H1 (cell line): ENCODE measurements at regions not wholly inside any gene's neighbourhood (a gene's known extent, or its start where the extent isn't known, plus 50 kb on each side); places are given as distances from the start of the nearest gene placed in this dataset.

ENCODE experiments used
- CTCF ChIA-PET: fragments of 300-600 bp; sonication (Branson Sonifier 250); formaldehyde crosslinking; loops from one replicate; lab custom pipeline; 2021; ENCODE audit not compliant: partially characterized antibody; lab: Charles Lee
- POLR2A ChIA-PET: fragments of 300-600 bp; sonication (Branson Sonifier 250); formaldehyde crosslinking; loops from one replicate; lab custom pipeline; 2021; ENCODE audit warnings: inconsistent platforms; ENCODE audit not compliant: partially characterized antibody; lab: Charles Lee
- DNase-seq, 2 experiments: peaks; one replicate each; pipeline versions ENCODE4 v3.0.0 to v3.0.0-alpha.2; 2010 to 2022; ENCODE audit warnings: low spot score in 2 of 2, low read depth in 1 of 2, mixed read lengths in 1 of 2
- FAIRE-seq: peaks from 2 replicates; lab custom pipeline; 2011; peaks lifted over from hg19 to GRCh38; lab: Jason Lieb, UNC
- H2AFZ ChIP-seq: 2 replicates; pipeline ENCODE4 v1.8.1; 2012; ENCODE audit warnings: low read length, inconsistent platforms
- H2AK5ac ChIP-seq: 2 replicates; pipeline ENCODE4 v1.6.1; 2013; ENCODE audit warnings: low read depth, low read length
- H2BK120ac ChIP-seq: replicated peaks from 2 replicates; pipeline ENCODE3; 2013; ENCODE audit warnings: low read depth, low read length, inconsistent platforms
- H2BK12ac ChIP-seq: 2 replicates; pipeline ENCODE4 v1.6.1; 2013; ENCODE audit warnings: low read depth, low read length
- H2BK15ac ChIP-seq: 2 replicates; pipeline ENCODE4 v1.6.1; 2013; ENCODE audit warnings: low read length
- H2BK20ac ChIP-seq: 2 replicates; pipeline ENCODE4 v1.6.1; 2013; ENCODE audit warnings: low read length
- H2BK5ac ChIP-seq: 2 replicates; pipeline ENCODE4 v1.6.1; 2013; ENCODE audit warnings: low read depth, low read length
- H3K14ac ChIP-seq: 2 replicates; pipeline ENCODE4 v1.6.1; 2013; ENCODE audit warnings: inconsistent platforms; ENCODE audit not compliant: insufficient read length
- H3K18ac ChIP-seq: 2 replicates; pipeline ENCODE4 v1.6.1; 2013; ENCODE audit warnings: low read length; ENCODE audit errors: extremely low read depth
- H3K23ac ChIP-seq: 2 replicates; pipeline ENCODE4 v1.6.1; 2013; ENCODE audit warnings: inconsistent platforms; ENCODE audit not compliant: insufficient read length
- H3K23me2 ChIP-seq: 2 replicates; pipeline ENCODE4 v1.6.1; 2013; ENCODE audit warnings: low read depth, low read length
- H3K27ac ChIP-seq: 2 replicates; pipeline ENCODE4 v1.6.1; 2011; ENCODE audit warnings: low read depth, low read length, inconsistent platforms
- H3K27me3 ChIP-seq, 4 experiments: replicated peaks in 1 of 4; 1 replicate in 1 of 4; 2 replicates in 3 of 4; pipeline versions ENCODE4 v1.6.1 to v1.8.1; 2011 to 2013; ENCODE audit warnings: low read length in 3 of 4, mild to moderate bottlenecking in 3 of 4, inconsistent platforms in 2 of 4, mixed read lengths in 2 of 4, moderate library complexity in 1 of 4; ENCODE audit not compliant: control insufficient read depth in 3 of 4, insufficient read depth in 3 of 4; ENCODE audit errors: extremely low read depth in 1 of 4
- H3K36me3 ChIP-seq, 4 experiments: 2 replicates each; pipeline versions ENCODE4 v1.6.1 to v1.8.1; 2011 to 2013; ENCODE audit warnings: mild to moderate bottlenecking in 4 of 4, low read length in 3 of 4, moderate library complexity in 2 of 4, control low read depth in 1 of 4, inconsistent platforms in 1 of 4; ENCODE audit not compliant: insufficient read depth in 4 of 4, control insufficient read depth in 2 of 4
- H3K4ac ChIP-seq: replicated peaks from 2 replicates; pipeline ENCODE3; 2013; ENCODE audit warnings: low read length, low read depth, mixed read lengths, inconsistent platforms; ENCODE audit not compliant: insufficient read length
- H3K4me1 ChIP-seq, 4 experiments: replicated peaks in 1 of 4; 1 replicate in 1 of 4; 2 replicates in 3 of 4; pipeline versions ENCODE4 v1.6.1 to v1.8.1; 2011 to 2013; ENCODE audit warnings: low read length in 3 of 4, inconsistent platforms in 2 of 4, mixed read lengths in 1 of 4; ENCODE audit not compliant: insufficient read depth in 4 of 4, control insufficient read depth in 3 of 4
- H3K4me2 ChIP-seq, 2 experiments: 2 replicates each; pipeline versions ENCODE4 v1.6.1 to v1.8.1; 2011 to 2013; ENCODE audit warnings: low read depth in 2 of 2, low read length in 2 of 2, control low read depth in 1 of 2, inconsistent platforms in 1 of 2, mild to moderate bottlenecking in 1 of 2; ENCODE audit not compliant: insufficient read depth in 1 of 2
- H3K4me3 ChIP-seq, 4 experiments: fragments of 200-600, 300-600 bp in 1 of 4; sonication (generic), shearing (Covaris generic), sonication (Bioruptor Twin) in 1 of 4; 2 replicates each; pipeline versions ENCODE4 v1.5.1 to v1.8.1; 2011 to 2016; ENCODE audit warnings: low read length in 4 of 4, low read depth in 3 of 4, control low read depth in 2 of 4, inconsistent platforms in 2 of 4, mild to moderate bottlenecking in 2 of 4, mixed read lengths in 1 of 4, moderate library complexity in 1 of 4; ENCODE audit not compliant: insufficient read depth in 2 of 4; ENCODE audit errors: extremely low read depth in 1 of 4
- H3K56ac ChIP-seq: replicated peaks from 2 replicates; pipeline ENCODE3; 2013; ENCODE audit warnings: low read depth, mild to moderate bottlenecking, mixed read lengths, low read length, inconsistent platforms; ENCODE audit not compliant: insufficient read length
- H3K79me1 ChIP-seq: 2 replicates; pipeline ENCODE4 v1.6.1; 2013; ENCODE audit warnings: low read depth, low read length, control low read depth
- H3K79me2 ChIP-seq, 2 experiments: 2 replicates each; pipeline versions ENCODE4 v1.6.1 to v1.8.1; 2012 to 2013; ENCODE audit warnings: low read length in 2 of 2, mild to moderate bottlenecking in 2 of 2, inconsistent platforms in 1 of 2; ENCODE audit not compliant: insufficient read depth in 2 of 2, control insufficient read depth in 1 of 2
- H3K9ac ChIP-seq, 4 experiments: replicated peaks in 1 of 4; 1 replicate in 1 of 4; 2 replicates in 3 of 4; pipeline versions ENCODE4 v1.6.1 to v1.8.1; 2011 to 2013; ENCODE audit warnings: low read depth in 3 of 4, low read length in 3 of 4, control low read depth in 2 of 4, mild to moderate bottlenecking in 2 of 4, moderate library complexity in 2 of 4, inconsistent platforms in 1 of 4; ENCODE audit errors: extremely low read depth in 1 of 4
- H3K9me3 ChIP-seq, 2 experiments: 2 replicates each; pipeline versions ENCODE4 v1.6.1 to v1.8.1; 2012 to 2013; ENCODE audit warnings: mild to moderate bottlenecking in 2 of 2, moderate library complexity in 2 of 2, control low read depth in 1 of 2, inconsistent platforms in 1 of 2, low read depth in 1 of 2, low read length in 1 of 2, mixed read lengths in 1 of 2; ENCODE audit not compliant: insufficient read depth in 2 of 2
- H4K20me1 ChIP-seq, 2 experiments: replicated peaks in 1 of 2; 2 replicates each; pipeline versions ENCODE3 to v1.8.1; 2011 to 2013; ENCODE audit warnings: inconsistent platforms in 2 of 2, low read length in 2 of 2, mild to moderate bottlenecking in 1 of 2; ENCODE audit not compliant: insufficient read depth in 2 of 2, control insufficient read depth in 1 of 2
- H4K5ac ChIP-seq: 2 replicates; pipeline ENCODE4 v1.6.1; 2013; ENCODE audit warnings: low read length, low read depth, mixed read lengths, inconsistent platforms; ENCODE audit not compliant: insufficient read length
- H4K8ac ChIP-seq: 2 replicates; pipeline ENCODE4 v1.8.0; 2013; ENCODE audit warnings: mild to moderate bottlenecking, moderate library complexity, low read length, inconsistent platforms; ENCODE audit not compliant: insufficient read depth; ENCODE audit errors: extremely low read depth
- H4K91ac ChIP-seq: replicated peaks from 2 replicates; pipeline ENCODE3; 2013; ENCODE audit warnings: low read length, mixed read lengths, inconsistent platforms; ENCODE audit not compliant: insufficient read length
- SRF ChIP-seq: IDR thresholded peaks from 2 replicates; pipeline ENCODE4 v1.6.1; 2011; ENCODE audit warnings: mild to moderate bottlenecking, low read depth, low read length, moderate library complexity
- TAF7 ChIP-seq: optimal IDR thresholded peaks from 2 replicates; pipeline ENCODE3; 2011; ENCODE audit warnings: low read depth, mild to moderate bottlenecking, inconsistent platforms, low read length, moderate library complexity, borderline replicate concordance
- TBP ChIP-seq: IDR thresholded peaks from 2 replicates; pipeline ENCODE4 v1.6.1; 2011; ENCODE audit warnings: low read depth, low read length, improper control_type of control experiment
- WGBS, 2 experiments: shearing (Covaris generic) in 1 of 2; methylation state at CpG; one replicate each; pipeline versions ENCODE4 v1.1.6 to v1.1.7; 2013 to 2015; ENCODE audit warnings: low lambda C conversion rate in 2 of 2, mixed read lengths in 2 of 2, inconsistent platforms in 1 of 2, low coverage in 1 of 2, missing lambda C conversion rate in 1 of 2; ENCODE audit not compliant: insufficient replicate concordance in 2 of 2, insufficient coverage in 1 of 2, insufficient read length in 1 of 2; ENCODE audit errors: extremely low coverage in 1 of 2, missing lambda C conversion rate in 1 of 2; 5-methylcytosine and 5-hydroxymethylcytosine counted together
- TF ChIP-seq, protein P1 (sequence below): IDR thresholded peaks from 2 replicates; pipeline ENCODE4 v1.6.1; 2011; ENCODE audit warnings: low read length, improper control_type of control experiment

DNA sequence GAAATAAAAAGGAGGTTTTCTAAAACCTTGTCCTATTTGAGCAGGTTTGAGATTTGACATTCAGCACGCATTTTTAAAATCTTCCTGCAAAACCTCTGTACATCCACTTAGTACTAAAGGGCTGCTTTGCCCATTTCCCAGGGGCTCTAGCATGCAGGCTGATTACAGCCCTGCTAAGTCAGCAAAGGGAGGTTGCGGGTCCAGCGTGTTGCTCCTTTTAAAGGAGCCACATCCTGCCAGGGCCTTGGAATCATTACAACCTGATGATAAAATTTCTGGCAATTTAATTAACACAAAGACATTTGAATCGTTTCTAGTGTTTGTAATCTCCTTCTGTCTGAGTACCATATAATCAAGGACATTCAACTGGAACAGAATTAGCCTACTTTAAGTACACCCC is 455.1 kb upstream of the CITED2 start:
- Histone ChIP-seq H4K91ac (no peak overlapping the region), H2AFZ (no peak overlapping the region)
- 93% methylated on average over 4 of the region's 4 CpGs; no CpG with 5 or more reads in 1 of the 2 experiments for WGBS, 2 experiments

More for the DNA sequence above, 455.1 kb upstream of the CITED2 start:
- no peak overlapping the region for H3K56ac ChIP-seq
- H2BK20ac ChIP-seq, result no peak overlapping the region
- H3K18ac ChIP-seq, result no peak overlapping the region
- H4K20me1 ChIP-seq, result no peaks in the 10 kb centered on the region
- no peak overlapping the region for H3K9ac ChIP-seq
- DNase-seq (no peak), FAIRE-seq (no peak)
- POLR2A ChIA-PET, result no interaction called here
- no peak overlapping the region for H4K8ac ChIP-seq
- CTCF ChIA-PET, result no interaction called here
- H2BK120ac ChIP-seq, result no peak overlapping the region
- H2BK12ac ChIP-seq, result no peak overlapping the region
- no peak overlapping the region for H3K4me3 ChIP-seq
- no peaks in the 10 kb centered on the region for H3K79me2 ChIP-seq
- TF ChIP-seq SRF (no peak), TBP (no peak), TAF7 (no peak)
- TF ChIP-seq, protein P1, sequence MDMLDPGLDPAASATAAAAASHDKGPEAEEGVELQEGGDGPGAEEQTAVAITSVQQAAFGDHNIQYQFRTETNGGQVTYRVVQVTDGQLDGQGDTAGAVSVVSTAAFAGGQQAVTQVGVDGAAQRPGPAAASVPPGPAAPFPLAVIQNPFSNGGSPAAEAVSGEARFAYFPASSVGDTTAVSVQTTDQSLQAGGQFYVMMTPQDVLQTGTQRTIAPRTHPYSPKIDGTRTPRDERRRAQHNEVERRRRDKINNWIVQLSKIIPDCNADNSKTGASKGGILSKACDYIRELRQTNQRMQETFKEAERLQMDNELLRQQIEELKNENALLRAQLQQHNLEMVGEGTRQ, result no peak
- no peak overlapping the region for H2AK5ac ChIP-seq
- no peaks in the 10 kb centered on the region for H3K36me3 ChIP-seq
- H3K9me3 ChIP-seq, result no peaks in the 10 kb centered on the region
- no peak overlapping the region for H3K27ac ChIP-seq
- no peaks in the 10 kb centered on the region for H3K4me1 ChIP-seq
- H3K4me2 ChIP-seq, result no peak overlapping the region
- H3K14ac ChIP-seq, result no peak overlapping the region
- no peak overlapping the region for H4K5ac ChIP-seq
- H3K23me2 ChIP-seq, result no peaks in the 10 kb centered on the region
- no peak overlapping the region for H2BK15ac ChIP-seq
- H3K4ac ChIP-seq, result no peak overlapping the region
- no peaks in the 10 kb centered on the region for H3K27me3 ChIP-seq
- no peak overlapping the region for H2BK5ac ChIP-seq
- no peaks in the 10 kb centered on the region for H3K79me1 ChIP-seq
- H3K23ac ChIP-seq, result no peak overlapping the region
